ENCODE measurements at regions not wholly inside any gene's neighbourhood (a gene's known extent, or its start where the extent isn't known, plus 50 kb on each side); places are given as distances from the start of the nearest gene placed in this dataset.
"Not testable (repeated sequence)": the region's sequence is repeated elsewhere in the genome, so short reads cannot be mapped to it uniquely, and the experiment has no call there.

GRCh38 chr5:168143521-168143920 is 147.9 kb upstream of the WWC1 start:
- not testable (repeated sequence) for TF ChIP-seq POLR2A (IDR thresholded peaks at IDR 0.05); CTCF (IDR thresholded peaks at IDR 0.05); EP300 (IDR thresholded peaks at IDR 0.05; ENCODE audit: low read depth)

Measured in transverse colon (tissue), 3 donors.